Transverse colon (tissue), 4 donors: ENCODE measurements at regions not wholly inside any gene's neighbourhood (a gene's known extent, or its start where the extent isn't known, plus 50 kb on each side); places are given as distances from the start of the nearest gene placed in this dataset.

Experiments
- DNase-seq: peaks from one replicate; pipeline ENCODE4 v3.0.0-alpha.2; 2019
- H3K27ac ChIP-seq, 4 donors: fragments of 200-600 bp; sonication (generic); 2 replicates each; pipeline ENCODE4 v1.5.1; 2016 to 2018; ENCODE audit warnings: inconsistent platforms in 4 of 4
- H3K27me3 ChIP-seq: fragments of 200-600 bp; sonication (generic); 2 replicates; pipeline ENCODE4 v1.5.1; 2017; ENCODE audit warnings: inconsistent platforms
- H3K36me3 ChIP-seq, 4 donors: fragments of 200-600 bp; sonication (generic); 2 replicates each; pipeline ENCODE4 v1.5.1; 2017 to 2019; ENCODE audit warnings: inconsistent platforms in 4 of 4
- H3K4me1 ChIP-seq, 4 donors: fragments of 200-600 bp; sonication (generic); 2 replicates each; pipeline ENCODE4 v1.5.1; 2017 to 2020; ENCODE audit warnings: inconsistent platforms in 4 of 4
- H3K4me3 ChIP-seq, 4 donors: fragments of 200-600 bp; sonication (generic); 1 replicate in 1 of 4; 2 replicates in 3 of 4; pipeline versions ENCODE4 v1.5.1 to v1.6.1; 2017 to 2019; ENCODE audit warnings: inconsistent platforms in 4 of 4
- H3K9me3 ChIP-seq, 2 donors: fragments of 200-600 bp; sonication (generic); 2 replicates each; pipeline ENCODE4 v1.5.1; 2017 to 2019; ENCODE audit warnings: inconsistent platforms in 2 of 2
- CTCF ChIP-seq, 5 experiments: fragments of 200-600 bp in 3 of 5; fragments of 450-650 bp in 2 of 5; sonication (generic) in 3 of 5; IDR thresholded peaks; 1 replicate in 2 of 5; 2 replicates in 3 of 5; pipeline ENCODE4 v1.5.1; 2016 to 2017; ENCODE audit warnings: antibody characterized with exemption in 5 of 5, inconsistent platforms in 3 of 5, mild to moderate bottlenecking in 2 of 5, moderate library complexity in 1 of 5
- EP300 ChIP-seq: sonication (generic); formaldehyde crosslinking; IDR thresholded peaks from one replicate; pipeline ENCODE4 v1.6.1; 2017; ENCODE audit warnings: antibody characterized with exemption, low read depth
- POLR2A ChIP-seq: fragments of 450-650 bp; IDR thresholded peaks from one replicate; pipeline ENCODE4 v1.6.1; 2016; ENCODE audit warnings: antibody characterized with exemption, mild to moderate bottlenecking, moderate library complexity
- POLR2AphosphoS5 ChIP-seq, 3 donors: sonication (generic); formaldehyde crosslinking; IDR thresholded peaks; one replicate each; pipeline ENCODE4 v1.6.1; 2016; ENCODE audit warnings: antibody characterized with exemption in 3 of 3
- WGBS, 2 donors: methylation state at CpG; one replicate each; pipeline ENCODE4 v1.1.5; 2018; ENCODE audit warnings: low coverage in 1 of 2; 5-methylcytosine and 5-hydroxymethylcytosine counted together
- in situ Hi-C, 4 donors: fragments of 200-750 bp; cut with MboI; loops; one replicate each; pipeline versions ENCODE4 v1.15.0 to v1.15.1; 2017; ENCODE audit warnings: low sequenced_read_pairs in 3 of 4, low pct_ligation_motif_present in 1 of 4, low pct_unique_long_range_greater_than_20kb in 1 of 4
- intact Hi-C: fragments of 100-400 bp; cut with DNase I; formaldehyde crosslinking; loops from one replicate; pipeline ENCODE4 v1.15.1; 2023; ENCODE audit warnings: low total_unique reads

GRCh38 chr11:82326853-82327252 is 406.8 kb downstream of the FAM181B start:
- intact Hi-C loops (no loop called here), in situ Hi-C loops (no loop called here)
- H3K4me3 ChIP-seq: no peak overlapping the region
- H3K4me1 ChIP-seq: no peaks in the 10 kb centered on the region
- no peaks in the 10 kb centered on the region for H3K9me3 ChIP-seq
- no peaks in the 10 kb centered on the region for H3K27me3 ChIP-seq
- TF ChIP-seq POLR2A: no peak
- no peak for TF ChIP-seq CTCF (IDR thresholded peaks at IDR 0.05)
- no peak for TF ChIP-seq EP300
- TF ChIP-seq POLR2AphosphoS5 (IDR thresholded peaks at IDR 0.05): no peak
- H3K36me3 ChIP-seq: no peaks in the 10 kb centered on the region
- no peak for DNase-seq
- H3K27ac ChIP-seq: no peak overlapping the region
- 80% methylated on average over 1 to 3 of the region's 3 CpGs for WGBS, 2 donors

GRCh38 chr11:82321206-82321605 is 412.5 kb downstream of the FAM181B start:
- intact Hi-C loops: no loop called here
- no peak for DNase-seq
- Histone ChIP-seq H3K9me3 (no peaks in the 10 kb centered on the region), H3K27ac (no peak overlapping the region), H3K4me1 (no peaks in the 10 kb centered on the region), H3K27me3 (no peaks in the 10 kb centered on the region), H3K4me3 (no peak overlapping the region), H3K36me3 (no peaks in the 10 kb centered on the region)
- TF ChIP-seq POLR2A: no peak
- TF ChIP-seq CTCF (IDR thresholded peaks at IDR 0.05): no peak
- no peak for TF ChIP-seq POLR2AphosphoS5 (IDR thresholded peaks at IDR 0.05)
- no peak for TF ChIP-seq EP300
- in situ Hi-C loops: loop anchor here in 1 of 4 donors (25.0 kb wide), 1 partner anchor 366 kb away; no protein-coding TSS in a partner anchor
- WGBS, 2 donors: 66 to 75% methylated on average over 4 to 6 of the region's 6 CpGs

DNA sequence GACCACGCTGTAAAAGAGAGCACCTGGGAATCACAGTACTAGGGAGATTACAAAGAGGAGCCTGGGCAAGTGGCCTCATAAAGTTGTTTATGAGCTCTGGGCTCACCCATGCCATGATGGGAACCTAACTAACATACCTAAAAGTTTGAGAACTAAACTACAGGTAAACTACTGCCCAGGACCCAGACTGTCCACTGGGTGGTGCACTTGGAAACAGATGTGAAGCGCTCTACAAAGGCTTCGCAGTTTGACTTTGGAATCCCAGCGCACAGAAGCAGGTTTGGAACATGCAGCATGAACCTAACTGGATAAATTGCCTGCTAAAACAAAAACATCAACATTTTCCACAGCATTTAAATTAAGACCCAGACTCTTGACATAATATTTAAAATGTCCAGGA is 418.6 kb downstream of the FAM181B start:
- in situ Hi-C loops (loop anchor here in 1 of 4 donors (25.0 kb wide), 1 partner anchor 372 kb away; no protein-coding TSS in a partner anchor), intact Hi-C loops (no loop called here)
- TF ChIP-seq POLR2A (no peak), CTCF (IDR thresholded peaks at IDR 0.05) (peak in 2 of 5 experiments; percentile 15 to 22), EP300 (no peak), POLR2AphosphoS5 (IDR thresholded peaks at IDR 0.05) (no peak)
- Histone ChIP-seq H3K4me1 (no peaks in the 10 kb centered on the region), H3K27me3 (no peaks in the 10 kb centered on the region), H3K27ac (no peak overlapping the region), H3K9me3 (no peaks in the 10 kb centered on the region), H3K4me3 (no peak overlapping the region), H3K36me3 (no peaks in the 10 kb centered on the region)
- WGBS, 2 donors: 20 to 35% methylated on average over 1 to 4 of the region's 4 CpGs
- peak; percentile 11 for DNase-seq

DNA sequence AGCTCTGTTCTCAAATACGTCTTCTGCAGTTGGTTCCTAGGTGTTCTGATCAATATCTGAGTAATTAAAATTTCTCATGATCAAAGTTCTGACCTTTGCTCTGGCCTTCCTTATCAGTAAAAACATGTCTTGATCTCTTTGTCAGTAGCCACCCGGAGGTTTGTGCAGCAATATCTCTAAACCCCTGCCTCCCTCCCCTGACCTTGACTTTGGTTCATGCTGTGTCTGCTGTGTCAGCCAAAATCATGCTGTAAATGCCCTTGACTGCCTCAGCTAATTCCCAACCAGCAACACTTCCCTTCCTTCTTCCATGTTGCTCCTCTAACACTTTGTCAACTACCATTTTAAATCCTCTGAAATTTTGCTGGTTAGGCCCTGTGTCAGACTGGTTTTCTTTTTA is 424.7 kb downstream of the FAM181B start:
- DNase-seq: no peak
- in situ Hi-C loops (loop anchor here in 1 of 4 donors (25.0 kb wide), 1 partner anchor 378 kb away; no protein-coding TSS in a partner anchor), intact Hi-C loops (no loop called here)
- H3K27ac ChIP-seq: no peak overlapping the region
- H3K4me1 ChIP-seq: no peaks in the 10 kb centered on the region
- H3K4me3 ChIP-seq: no peak overlapping the region
- H3K9me3 ChIP-seq: no peaks in the 10 kb centered on the region
- TF ChIP-seq POLR2AphosphoS5 (IDR thresholded peaks at IDR 0.05): no peak
- no peak for TF ChIP-seq POLR2A
- TF ChIP-seq EP300: no peak
- TF ChIP-seq CTCF (IDR thresholded peaks at IDR 0.05): no peak
- 42 to 53% methylated on average over 2 of the region's 2 CpGs for WGBS, 2 donors
- no peaks in the 10 kb centered on the region for H3K27me3 ChIP-seq
- no peaks in the 10 kb centered on the region for H3K36me3 ChIP-seq
